A549 (cell line): ENCODE measurements at regions not wholly inside any gene's neighbourhood (a gene's known extent, or its start where the extent isn't known, plus 50 kb on each side); places are given as distances from the start of the nearest gene placed in this dataset.

Experiments used
- ATAC-seq, 2 experiments: fragments of 200-7000 bp in 1 of 2; fragments of >200 bp in 1 of 2; cut with Nextera tagmentation in 1 of 2; cut with Tn5 transposase in 1 of 2; 3 replicates each; pipeline versions ENCODE4 v1.8.0 to v1.9.1; 2018 to 2020; ENCODE audit warnings: mild to moderate bottlenecking in 1 of 2, moderate library complexity in 1 of 2
- CTCF ChIA-PET: fragments of 300-600 bp; sonication (Branson Sonifier 250); formaldehyde crosslinking; extraction: SDS; loops from one replicate; lab custom pipeline; 2021; ENCODE audit warnings: antibody characterized with exemption, inconsistent platforms; lab: Yijun Ruan, JAX
- POLR2A ChIA-PET: fragments of 350-600 bp; formaldehyde crosslinking; extraction: SDS; loops from one replicate; lab custom pipeline; 2021; ENCODE audit warnings: antibody characterized with exemption, inconsistent platforms; lab: Yijun Ruan, JAX
- DNase-seq, 2 experiments: peaks; one replicate each; pipeline versions ENCODE4 v3.0.0 to v3.0.0-alpha.2; 2011 to 2016; ENCODE audit warnings: low read depth in 1 of 2, low spot score in 1 of 2
- FAIRE-seq: peaks from 2 replicates; lab custom pipeline; 2011; peaks lifted over from hg19 to GRCh38; lab: Jason Lieb, UNC
- H3K27ac ChIP-seq, 2 experiments: fragments of >200 bp; sonication (Bioruptor Twin); formaldehyde crosslinking; 3 replicates each; pipeline ENCODE4 v1.5.1; 2016 to 2017
- H3K4me1 ChIP-seq: fragments of >200 bp; sonication (Bioruptor Twin); formaldehyde crosslinking; 3 replicates; pipeline ENCODE4 v1.6.1; 2016
- H3K4me2 ChIP-seq: fragments of >200 bp; sonication (Bioruptor Twin); formaldehyde crosslinking; 3 replicates; pipeline ENCODE4 v1.6.1; 2016
- H3K4me3 ChIP-seq: fragments of >200 bp; sonication (Bioruptor Twin); formaldehyde crosslinking; 3 replicates; pipeline ENCODE4 v1.5.1; 2016
- H3K9me3 ChIP-seq: fragments of >200 bp; sonication (Bioruptor Twin); formaldehyde crosslinking; 3 replicates; pipeline ENCODE4 v1.6.1; 2016
- BCL3 ChIP-seq: fragments of >200 bp; sonication (Bioruptor Twin); formaldehyde crosslinking; IDR thresholded peaks from 3 replicates; pipeline ENCODE4 v1.6.1; 2016
- CEBPB ChIP-seq, 2 experiments: fragments of >200 bp in 1 of 2; sonication (Bioruptor Twin) in 1 of 2; formaldehyde crosslinking in 1 of 2; IDR thresholded peaks; 2 replicates each; pipeline ENCODE4 v1.6.1; 2012 to 2016
- CTCF ChIP-seq: fragments of >200 bp; sonication (Bioruptor Twin); formaldehyde crosslinking; IDR thresholded peaks from 3 replicates; pipeline ENCODE4 v1.5.1; 2016
- E2F6 ChIP-seq: IDR thresholded peaks from 2 replicates; pipeline ENCODE4 v1.6.1; 2012; ENCODE audit warnings: low read depth, borderline replicate concordance
- EHF ChIP-seq: fragments of 250-450 bp; sonication (Bioruptor Pico); IDR thresholded peaks from 2 replicates; pipeline ENCODE4 v1.5.0; 2020; ENCODE audit warnings: mild to moderate bottlenecking
- EHMT2 ChIP-seq: fragments of 200-600 bp; sonication (generic); IDR thresholded peaks from 2 replicates; pipeline ENCODE4 v1.6.1; 2016; ENCODE audit warnings: antibody characterized with exemption, low read depth, mild to moderate bottlenecking, moderate library complexity
- EP300 ChIP-seq, 2 experiments: fragments of >200 bp; sonication (Bioruptor Twin); formaldehyde crosslinking; IDR thresholded peaks; 2 replicates in 1 of 2; 3 replicates in 1 of 2; pipeline ENCODE4 v1.6.1; 2016 to 2017
- FOSB ChIP-seq: fragments of 250-450 bp; sonication (Bioruptor Pico); IDR thresholded peaks from 2 replicates; pipeline ENCODE4 v1.5.0; 2020; ENCODE audit warnings: mild to moderate bottlenecking, moderate library complexity
- FOXS1 ChIP-seq: fragments of 250-450 bp; sonication (Bioruptor Pico); IDR thresholded peaks from 2 replicates; pipeline ENCODE4 v1.5.0; 2020; ENCODE audit warnings: mild to moderate bottlenecking, moderate library complexity
- GATA3 ChIP-seq: IDR thresholded peaks from 2 replicates; pipeline ENCODE4 v1.6.1; 2012; ENCODE audit warnings: borderline replicate concordance
- HOXA7 ChIP-seq: fragments of 250-450 bp; sonication (Bioruptor Pico); IDR thresholded peaks from 2 replicates; pipeline ENCODE4 v1.5.0; 2020; ENCODE audit warnings: mild to moderate bottlenecking, moderate library complexity
- HOXB13 ChIP-seq: fragments of 250-450 bp; sonication (Bioruptor Pico); IDR thresholded peaks from 2 replicates; pipeline ENCODE4 v1.5.0; 2020; ENCODE audit warnings: low read depth, mild to moderate bottlenecking, moderate library complexity
- HOXB5 ChIP-seq: fragments of 250-450 bp; sonication (Bioruptor Pico); IDR thresholded peaks from 2 replicates; pipeline ENCODE4 v1.5.0; 2020; ENCODE audit warnings: mild to moderate bottlenecking, moderate library complexity
- KDM1A ChIP-seq: fragments of 200-600 bp; sonication (generic); IDR thresholded peaks from 2 replicates; pipeline ENCODE4 v1.6.1; 2016; ENCODE audit warnings: low read depth, mild to moderate bottlenecking
- MAX ChIP-seq: IDR thresholded peaks from 2 replicates; pipeline ENCODE4 v1.6.1; 2012
- MYC ChIP-seq: IDR thresholded peaks from 2 replicates; pipeline ENCODE4 v1.6.1; 2012; ENCODE audit warnings: mild to moderate bottlenecking, inconsistent platforms, low read length, improper control_type of control experiment, borderline replicate concordance
- NPAS2 ChIP-seq: fragments of 250-450 bp; sonication (Bioruptor Pico); IDR thresholded peaks from 2 replicates; pipeline ENCODE4 v1.8.0; 2022; ENCODE audit warnings: mild to moderate bottlenecking, moderate library complexity, borderline replicate concordance
- POLR2AphosphoS2 ChIP-seq: conservative IDR thresholded peaks from 2 replicates; pipeline ENCODE4 v1.6.1; 2012; ENCODE audit warnings: low read length, improper control_type of control experiment, inconsistent platforms
- RAD21 ChIP-seq, 2 experiments: fragments of >200 bp in 1 of 2; sonication (Bioruptor Twin) in 1 of 2; formaldehyde crosslinking in 1 of 2; IDR thresholded peaks in 1 of 2; conservative IDR thresholded peaks in 1 of 2; 2 replicates in 1 of 2; 3 replicates in 1 of 2; pipeline ENCODE4 v1.6.1; 2012 to 2018; ENCODE audit warnings: inconsistent platforms in 1 of 2
- RARB ChIP-seq: fragments of 250-450 bp; sonication (Bioruptor Pico); IDR thresholded peaks from 2 replicates; pipeline ENCODE4 v1.8.0; 2021; ENCODE audit warnings: mild to moderate bottlenecking, moderate library complexity
- RFX5 ChIP-seq: fragments of 450-650 bp; IDR thresholded peaks from 2 replicates; pipeline ENCODE4 v1.7.1; 2014; ENCODE audit warnings: antibody characterized with exemption, mild to moderate bottlenecking, moderate library complexity
- SREBF2 ChIP-seq: fragments of 450-650 bp; IDR thresholded peaks from 2 replicates; pipeline ENCODE4 v1.6.1; 2014; ENCODE audit warnings: mild to moderate bottlenecking, moderate library complexity
- USF2 ChIP-seq: fragments of 450-650 bp; IDR thresholded peaks from 2 replicates; pipeline ENCODE4 v1.6.1; 2014; ENCODE audit warnings: antibody characterized with exemption
- ZFP36 ChIP-seq: fragments of 450-650 bp; IDR thresholded peaks from 2 replicates; pipeline ENCODE4 v1.6.1; 2014; ENCODE audit warnings: borderline replicate concordance; ENCODE audit not compliant: partially characterized antibody
- ZNF302 ChIP-seq: fragments of 250-450 bp; sonication (Bioruptor Pico); IDR thresholded peaks from 2 replicates; pipeline ENCODE4 v1.9.0; 2021; ENCODE audit warnings: inconsistent platforms, mild to moderate bottlenecking, moderate library complexity
- ZSCAN20 ChIP-seq: fragments of 250-450 bp; sonication (Bioruptor Pico); IDR thresholded peaks from 2 replicates; pipeline ENCODE4 v1.8.0; 2022; ENCODE audit warnings: mild to moderate bottlenecking, moderate library complexity
- WGBS: methylation state at CpG from one replicate; pipeline ENCODE4 v1.1.6; 2017; ENCODE audit errors: missing lambda C conversion rate; 5-methylcytosine and 5-hydroxymethylcytosine counted together

- ChIA-PET POLR2A (no interaction called here), CTCF (interaction anchor here (0.8 to 3.8 kb wide), 16 partner anchors 12 to 589 kb away, joined by 3 to 24 read pairs (median 4); no protein-coding TSS in a partner anchor)
- ATAC-seq (no peak), FAIRE-seq (no peak), DNase-seq (no peak)
- Histone ChIP-seq H3K9me3 (no peaks in the 10 kb centered on the region), H3K4me3 (no peak overlapping the region), H3K4me1 (no peaks in the 10 kb centered on the region), H3K4me2 (no peak overlapping the region), H3K27ac (no peak overlapping the region)
- TF ChIP-seq E2F6 = no peak
- no peak for TF ChIP-seq MAX
- no peak for TF ChIP-seq ZSCAN20
- TF ChIP-seq EHF (CRISPR knock-in tag) = no peak
- TF ChIP-seq FOSB (CRISPR knock-in tag) = no peak
- TF ChIP-seq RFX5 = no peak
- TF ChIP-seq RARB (CRISPR knock-in tag) = no peak
- no peak for TF ChIP-seq EHMT2
- TF ChIP-seq KDM1A = no peak
- TF ChIP-seq ZFP36 = no peak
- TF ChIP-seq HOXB5 = no peak
- TF ChIP-seq HOXA7 (CRISPR knock-in tag) = no peak
- no peak for TF ChIP-seq CTCF
- TF ChIP-seq GATA3 = no peak
- WGBS = 83% methylated on average over 10 of the region's 17 CpGs
Observed at GRCh38 chr22:19632668-19633148, 81.6 kb upstream of the SEPTIN5 start.

GRCh38 chr22:19634226-19634975 lies 79.9 kb upstream of the SEPTIN5 start:
- FAIRE-seq = no peak
- no peak for ATAC-seq

More at GRCh38 chr22:19634226-19634975, 79.9 kb upstream of the SEPTIN5 start:
- no peak for DNase-seq
- Histone ChIP-seq H3K4me3 (no peak overlapping the region), H3K27ac (no peak overlapping the region), H3K4me1 (no peaks in the 10 kb centered on the region), H3K4me2 (no peak overlapping the region), H3K9me3 (no peaks in the 10 kb centered on the region)
- TF ChIP-seq FOXS1 (no peak), USF2 (no peak), BCL3 (no peak), RAD21 (conservative IDR thresholded peaks at IDR 0.05 in 1 of 2, IDR thresholded peaks at IDR 0.05 in 1 of 2) (no peak), CEBPB (IDR thresholded peaks at IDR 0.05) (no peak), MYC (no peak), EP300 (IDR thresholded peaks at IDR 0.05) (no peak), SREBF2 (no peak), NPAS2 (no peak), POLR2AphosphoS2 (no peak), ZNF302 (CRISPR knock-in tag) (no peak), HOXB13 (CRISPR knock-in tag) (no peak), CTCF (no peak)
- WGBS = 76% methylated on average over 18 of the region's 23 CpGs
- ChIA-PET POLR2A (no interaction called here), CTCF (interaction anchor here (1.0 kb wide), 1 partner anchor 96 kb away, joined by 3 read pairs; no protein-coding TSS in a partner anchor)
